Peyer's patch (tissue), 4 donors: ENCODE measurements at regions not wholly inside any gene's neighbourhood (a gene's known extent, or its start where the extent isn't known, plus 50 kb on each side); places are given as distances from the start of the nearest gene placed in this dataset.

Experiments
- DNase-seq, 3 donors: peaks; one replicate each; pipeline ENCODE4 v3.0.0-alpha.2; 2017 to 2019
- H3K27ac ChIP-seq, 4 donors: fragments of 200-600 bp; sonication (generic); one replicate each; pipeline ENCODE4 v1.5.1; 2016 to 2019
- H3K27me3 ChIP-seq, 2 donors: fragments of 200-600 bp; sonication (generic); one replicate each; pipeline ENCODE4 v1.5.1; 2019
- H3K36me3 ChIP-seq, 3 donors: fragments of 200-600 bp; sonication (generic); one replicate each; pipeline ENCODE4 v1.5.1; 2016 to 2019
- H3K4me1 ChIP-seq, 4 donors: fragments of 200-600 bp; sonication (generic); one replicate each; pipeline ENCODE4 v1.5.1; 2016 to 2019
- H3K4me3 ChIP-seq, 4 donors: fragments of 200-600 bp; sonication (generic); 1 replicate in 3 of 4; 2 replicates in 1 of 4; pipeline ENCODE4 v1.5.1; 2016 to 2019; ENCODE audit warnings: mild to moderate bottlenecking in 1 of 4
- H3K9me3 ChIP-seq, 4 donors: fragments of 200-600 bp; sonication (generic); one replicate each; pipeline ENCODE4 v1.5.1; 2016 to 2019; ENCODE audit warnings: mild to moderate bottlenecking in 1 of 4
- POLR2A ChIP-seq, 2 donors: fragments of 450-650 bp; IDR thresholded peaks; one replicate each; pipeline ENCODE4 v1.5.1; 2017; ENCODE audit warnings: antibody characterized with exemption in 2 of 2, mild to moderate bottlenecking in 2 of 2, moderate library complexity in 2 of 2
- TF ChIP-seq, protein P1 (sequence below), 6 experiments: fragments of 450-650 bp in 4 of 6; fragments of 200-600 bp in 2 of 6; sonication (generic) in 1 of 6; IDR thresholded peaks; one replicate each; pipeline ENCODE4 v1.5.1; 2017 to 2019; ENCODE audit warnings: antibody characterized with exemption in 6 of 6, mild to moderate bottlenecking in 3 of 6, moderate library complexity in 1 of 6

- no peak for DNase-seq
- H3K4me1 ChIP-seq: no peaks in the 10 kb centered on the region
- H3K36me3 ChIP-seq: no peaks in the 10 kb centered on the region
- TF ChIP-seq, protein P1, sequence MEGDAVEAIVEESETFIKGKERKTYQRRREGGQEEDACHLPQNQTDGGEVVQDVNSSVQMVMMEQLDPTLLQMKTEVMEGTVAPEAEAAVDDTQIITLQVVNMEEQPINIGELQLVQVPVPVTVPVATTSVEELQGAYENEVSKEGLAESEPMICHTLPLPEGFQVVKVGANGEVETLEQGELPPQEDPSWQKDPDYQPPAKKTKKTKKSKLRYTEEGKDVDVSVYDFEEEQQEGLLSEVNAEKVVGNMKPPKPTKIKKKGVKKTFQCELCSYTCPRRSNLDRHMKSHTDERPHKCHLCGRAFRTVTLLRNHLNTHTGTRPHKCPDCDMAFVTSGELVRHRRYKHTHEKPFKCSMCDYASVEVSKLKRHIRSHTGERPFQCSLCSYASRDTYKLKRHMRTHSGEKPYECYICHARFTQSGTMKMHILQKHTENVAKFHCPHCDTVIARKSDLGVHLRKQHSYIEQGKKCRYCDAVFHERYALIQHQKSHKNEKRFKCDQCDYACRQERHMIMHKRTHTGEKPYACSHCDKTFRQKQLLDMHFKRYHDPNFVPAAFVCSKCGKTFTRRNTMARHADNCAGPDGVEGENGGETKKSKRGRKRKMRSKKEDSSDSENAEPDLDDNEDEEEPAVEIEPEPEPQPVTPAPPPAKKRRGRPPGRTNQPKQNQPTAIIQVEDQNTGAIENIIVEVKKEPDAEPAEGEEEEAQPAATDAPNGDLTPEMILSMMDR (IDR thresholded peaks at IDR 0.05): no peak
- no peak for TF ChIP-seq POLR2A (IDR thresholded peaks at IDR 0.05)
- no peak overlapping the region for H3K27ac ChIP-seq
- H3K4me3 ChIP-seq: no peak overlapping the region
- no peaks in the 10 kb centered on the region for H3K27me3 ChIP-seq
- H3K9me3 ChIP-seq: no peaks in the 10 kb centered on the region
These were observed 86.1 kb upstream of the GHR start for GRCh38 chr5:42337143-42337542.

DNA sequence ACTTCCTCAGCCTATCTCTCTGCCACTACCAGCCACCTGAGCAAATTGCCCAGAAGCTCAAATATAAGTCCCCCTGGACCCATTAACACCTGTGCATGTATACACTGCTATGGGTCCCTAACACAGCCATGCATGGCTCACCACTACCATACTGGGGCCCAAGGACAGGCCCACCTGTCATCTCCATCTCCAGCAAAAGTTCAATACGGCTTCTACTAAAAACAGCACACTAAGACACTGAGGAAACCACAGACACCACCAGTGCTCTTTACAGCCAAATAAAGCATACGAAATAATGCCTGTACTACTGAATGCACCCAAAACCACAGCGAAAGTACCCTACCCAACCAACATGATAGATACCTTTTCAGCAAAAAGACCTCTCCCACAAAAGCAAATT lies 85.6 kb upstream of the GHR start:
- Histone ChIP-seq H3K4me1 (no peaks in the 10 kb centered on the region), H3K27me3 (no peaks in the 10 kb centered on the region), H3K4me3 (no peak overlapping the region), H3K27ac (no peak overlapping the region), H3K9me3 (no peaks in the 10 kb centered on the region), H3K36me3 (no peaks in the 10 kb centered on the region)
- TF ChIP-seq, protein P1 (IDR thresholded peaks at IDR 0.05): no peak
- no peak for TF ChIP-seq POLR2A (IDR thresholded peaks at IDR 0.05)
- no peak for DNase-seq

- no peak overlapping the region for H3K4me3 ChIP-seq
- H3K27ac ChIP-seq: no peak overlapping the region
- H3K36me3 ChIP-seq: no peaks in the 10 kb centered on the region
- H3K27me3 ChIP-seq: no peaks in the 10 kb centered on the region
- no peaks in the 10 kb centered on the region for H3K9me3 ChIP-seq
- no peak for DNase-seq
- TF ChIP-seq, protein P1 (IDR thresholded peaks at IDR 0.05): no peak
- TF ChIP-seq POLR2A (IDR thresholded peaks at IDR 0.05): no peak
- no peaks in the 10 kb centered on the region for H3K4me1 ChIP-seq
These were observed 85.1 kb upstream of the GHR start for GRCh38 chr5:42338136-42338535.

DNA sequence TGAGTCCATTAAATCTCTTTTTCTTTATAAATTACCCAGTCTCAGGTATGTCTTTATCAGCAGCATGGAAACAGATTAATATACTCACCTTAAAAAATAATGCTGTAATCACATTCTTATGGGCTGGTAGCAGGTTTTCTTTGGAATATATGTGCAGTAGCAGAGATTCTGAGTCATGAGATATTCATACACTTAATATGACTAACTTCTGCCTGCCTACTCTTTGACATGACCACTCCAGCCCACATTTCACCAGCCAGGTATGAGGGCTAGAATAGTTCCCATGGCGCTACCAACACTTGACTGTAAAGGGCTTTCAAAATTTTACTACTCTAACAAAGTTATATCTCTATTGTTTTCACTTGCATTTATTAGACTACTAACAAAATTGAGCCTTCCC lies 74.1 kb upstream of the GHR start:
- no peaks in the 10 kb centered on the region for H3K27me3 ChIP-seq
- H3K27ac ChIP-seq: no peak overlapping the region
- H3K4me1 ChIP-seq: no peaks in the 10 kb centered on the region
- DNase-seq: no peak
- H3K36me3 ChIP-seq: no peaks in the 10 kb centered on the region
- no peaks in the 10 kb centered on the region for H3K9me3 ChIP-seq
- no peak for TF ChIP-seq POLR2A (IDR thresholded peaks at IDR 0.05)
- TF ChIP-seq, protein P1 (IDR thresholded peaks at IDR 0.05): no peak
- no peak overlapping the region for H3K4me3 ChIP-seq

- H3K27ac ChIP-seq: no peak overlapping the region
- no peaks in the 10 kb centered on the region for H3K4me1 ChIP-seq
- no peak for DNase-seq
- H3K27me3 ChIP-seq: no peaks in the 10 kb centered on the region
- no peaks in the 10 kb centered on the region for H3K36me3 ChIP-seq
- no peak for TF ChIP-seq POLR2A (IDR thresholded peaks at IDR 0.05)
- TF ChIP-seq, protein P1 (IDR thresholded peaks at IDR 0.05): no peak
- H3K4me3 ChIP-seq: no peak overlapping the region
- no peaks in the 10 kb centered on the region for H3K9me3 ChIP-seq
These were observed 71.3 kb upstream of the GHR start for GRCh38 chr5:42351956-42352355.

DNA sequence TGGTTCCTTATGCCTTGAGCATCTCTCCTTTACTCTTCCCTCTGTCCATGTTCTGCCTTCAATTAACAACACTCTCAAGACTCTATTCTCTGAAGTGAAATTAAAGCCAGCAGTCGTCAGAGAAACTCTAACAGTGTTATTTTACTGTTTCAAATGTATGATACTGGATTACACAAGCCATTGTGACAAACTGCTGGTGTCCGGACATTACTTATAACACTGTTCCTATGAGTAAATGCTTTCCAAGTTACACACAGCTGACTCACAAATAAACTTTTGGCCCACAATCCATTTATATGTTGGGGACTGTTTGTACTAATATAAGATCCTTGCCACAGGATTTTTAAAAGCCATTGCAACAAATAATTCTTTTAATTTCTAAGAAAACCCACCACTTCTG lies 63.2 kb upstream of the GHR start:
- no peaks in the 10 kb centered on the region for H3K27me3 ChIP-seq
- DNase-seq: no peak
- H3K27ac ChIP-seq: peak overlapping the region in 1 of 4 donors; percentile 17
- TF ChIP-seq POLR2A (IDR thresholded peaks at IDR 0.05): no peak
- TF ChIP-seq, protein P1 (IDR thresholded peaks at IDR 0.05): no peak
- H3K9me3 ChIP-seq: no peaks in the 10 kb centered on the region
- no peaks in the 10 kb centered on the region for H3K4me1 ChIP-seq
- no peak overlapping the region for H3K4me3 ChIP-seq
- H3K36me3 ChIP-seq: no peaks in the 10 kb centered on the region
